Myocyte (in vitro differentiated cells): ENCODE measurements at regions not wholly inside any gene's neighbourhood (a gene's known extent, or its start where the extent isn't known, plus 50 kb on each side); places are given as distances from the start of the nearest gene placed in this dataset.

ENCODE experiments used
- DNase-seq: peaks from one replicate; pipeline ENCODE4 v3.0.0-alpha.2; 2012; ENCODE audit warnings: low read depth

DNA sequence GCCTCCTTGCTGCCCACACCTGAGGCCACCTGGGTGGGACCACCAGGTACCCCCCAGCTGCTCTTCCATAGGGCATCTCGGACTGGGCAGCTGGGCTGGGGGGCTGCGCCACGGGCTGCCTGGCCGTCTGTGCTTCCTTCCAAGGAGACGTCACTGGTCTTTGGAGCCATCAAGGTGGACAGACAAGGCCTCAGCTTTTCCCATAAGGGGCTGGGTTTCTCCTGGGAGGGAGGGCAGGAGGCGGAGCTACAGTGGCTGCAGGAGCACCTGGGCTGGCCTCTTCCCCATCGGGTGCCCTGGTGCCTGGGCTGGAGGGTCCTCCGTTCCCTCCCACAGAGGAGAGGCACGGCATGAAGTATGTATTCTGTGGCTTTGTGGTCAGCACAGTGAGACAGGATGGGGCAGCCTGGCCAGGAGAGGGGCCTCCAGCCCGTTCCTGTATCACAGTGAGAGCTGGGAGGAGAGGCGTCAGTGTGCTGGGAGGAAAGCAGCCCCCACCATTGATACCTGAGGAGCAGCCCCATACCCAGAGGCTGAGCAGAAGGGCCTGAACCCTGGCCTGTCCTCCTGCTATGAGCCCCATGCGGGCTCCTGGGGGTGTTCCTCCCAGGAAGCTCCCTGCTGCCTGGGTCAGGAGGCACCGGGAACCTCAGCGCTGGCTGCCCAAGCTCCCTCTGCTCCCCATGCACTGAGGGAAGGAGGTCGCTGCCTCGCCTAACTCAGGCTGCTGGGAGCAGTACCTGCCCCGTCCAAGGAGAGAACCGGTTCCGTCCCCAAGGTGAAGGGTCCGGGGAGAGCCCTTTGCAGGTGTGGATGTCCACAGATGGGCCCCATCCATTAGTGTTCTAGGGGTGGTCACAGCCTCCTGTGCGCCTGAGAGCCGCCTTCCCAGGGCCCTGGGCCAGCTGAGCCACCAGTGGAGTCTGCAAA lies 1075.0 kb downstream of the BRD1 start:
- DNase-seq, result no peak

DNA sequence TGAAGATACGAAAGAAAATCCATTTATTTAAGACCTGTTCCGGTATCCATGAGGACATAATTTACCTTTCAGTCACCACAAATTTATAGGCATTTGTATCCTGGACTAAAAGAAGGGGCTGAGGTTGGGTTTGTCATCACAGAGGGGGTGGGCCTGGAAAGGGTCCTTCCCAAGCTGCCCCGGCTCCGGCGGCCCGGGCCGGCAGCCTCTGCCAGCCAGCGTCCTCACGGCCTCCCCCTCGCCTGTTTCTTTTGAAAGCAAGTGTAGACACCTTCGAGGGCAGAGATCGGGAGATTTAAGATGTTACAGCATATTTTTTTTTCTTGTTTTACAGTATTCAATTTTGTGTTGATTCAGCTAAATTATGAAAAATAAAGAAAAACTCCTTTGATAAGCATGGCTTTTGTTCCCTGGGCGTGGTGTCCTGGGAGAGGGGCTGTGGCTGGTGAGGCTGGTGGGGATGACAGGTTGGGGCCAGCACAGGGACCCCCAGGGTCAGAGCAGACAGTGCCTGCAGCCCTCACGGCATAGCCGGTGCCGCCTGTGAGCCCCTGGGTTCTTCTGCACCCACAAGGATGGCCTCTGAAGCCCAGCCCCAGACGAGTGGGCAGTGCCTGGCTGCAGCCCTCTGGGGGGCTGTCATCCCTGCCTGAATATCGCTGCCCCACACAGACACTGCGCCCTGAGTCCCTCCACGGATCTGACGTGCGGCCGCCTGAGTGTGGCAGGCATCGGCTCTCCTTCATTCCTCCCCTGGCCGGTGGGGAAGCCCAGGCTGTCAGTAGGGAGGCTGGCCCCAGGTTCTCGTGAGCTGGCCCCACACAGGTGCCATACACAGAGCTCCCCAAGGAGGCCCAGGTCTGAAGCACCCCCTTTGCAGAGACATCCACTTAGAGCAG lies 1075.9 kb downstream of the BRD1 start:
- no peak for DNase-seq

DNA sequence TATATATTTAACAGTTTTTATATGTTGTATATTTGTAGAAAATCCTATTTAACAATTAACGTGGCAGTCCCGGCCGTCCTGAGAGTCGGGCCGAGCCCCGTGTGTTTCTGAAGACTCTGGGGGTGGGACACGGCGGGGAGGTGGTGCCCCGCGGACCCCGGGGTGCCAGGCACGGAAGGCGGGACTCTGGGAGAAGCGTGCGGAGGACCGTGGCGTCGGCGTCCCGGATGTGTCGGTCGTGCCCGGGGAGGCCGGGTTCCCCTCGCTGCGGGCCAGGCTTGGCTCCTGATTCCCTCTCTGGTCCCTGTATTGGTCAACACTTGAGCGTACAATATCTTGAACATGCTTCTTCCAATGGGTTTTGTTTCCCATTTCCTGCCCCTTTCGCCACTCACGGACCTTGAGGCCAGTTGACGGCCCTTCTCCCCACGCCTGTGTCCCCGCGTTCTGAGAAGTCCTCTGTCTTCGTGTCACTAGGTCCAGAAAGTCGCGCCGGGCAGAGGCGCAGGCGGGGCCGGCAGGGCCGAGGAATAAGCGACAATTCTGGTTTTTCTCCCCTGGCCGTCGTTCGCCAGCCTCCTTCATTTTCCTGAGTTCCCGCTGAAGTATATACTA lies 1076.7 kb downstream of the BRD1 start:
- no peak for DNase-seq

DNA sequence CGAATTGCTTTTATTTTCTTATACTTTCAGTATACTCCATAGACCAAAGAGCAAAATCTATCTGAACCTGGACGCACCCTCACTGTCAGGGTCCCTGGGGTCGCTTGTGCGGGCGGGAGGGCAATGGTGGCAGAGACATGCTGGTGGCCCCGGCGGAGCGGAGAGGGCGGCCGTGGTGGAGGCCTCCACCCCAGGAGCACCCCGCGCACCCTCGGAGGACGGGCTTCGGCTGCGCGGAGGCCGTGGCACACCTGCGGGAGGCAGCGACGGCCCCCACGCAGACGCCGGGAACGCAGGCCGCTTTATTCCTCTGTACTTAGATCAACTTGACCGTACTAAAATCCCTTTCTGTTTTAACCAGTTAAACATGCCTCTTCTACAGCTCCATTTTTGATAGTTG lies 1077.4 kb downstream of the BRD1 start:
- DNase-seq, result no peak

DNA sequence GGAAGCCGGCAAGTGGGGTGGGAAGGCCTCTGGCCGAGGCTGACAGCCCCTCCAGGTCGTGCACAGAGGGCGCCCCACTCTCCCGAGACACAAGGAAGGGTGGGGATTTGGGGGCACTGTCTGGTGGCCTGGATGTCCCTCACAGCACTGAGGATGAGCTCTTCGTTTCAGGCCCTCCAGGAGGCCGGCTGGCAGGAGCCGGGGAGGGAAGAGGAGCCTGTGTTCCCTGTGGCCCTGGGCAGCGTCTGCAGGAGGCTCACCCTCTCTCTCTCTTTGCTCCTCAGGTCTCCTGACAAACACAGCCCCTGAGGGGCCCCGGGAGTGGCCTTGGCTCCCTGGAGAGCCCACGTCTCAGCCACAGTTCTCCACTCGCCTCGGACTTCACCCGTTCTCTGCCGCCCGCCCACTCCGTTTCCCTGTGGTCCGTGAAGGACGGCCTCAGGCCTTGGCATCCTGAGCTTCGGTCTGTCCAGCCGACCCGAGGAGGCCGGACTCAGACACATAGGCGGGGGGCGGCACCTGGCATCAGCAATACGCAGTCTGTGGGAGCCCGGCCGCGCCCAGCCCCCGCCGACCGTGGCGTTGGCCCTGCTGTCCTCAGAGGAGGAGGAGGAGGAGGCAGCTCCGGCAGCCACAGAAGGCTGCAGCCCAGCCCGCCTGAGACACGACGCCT lies 1078.0 kb downstream of the BRD1 start:
- DNase-seq, result no peak

DNA sequence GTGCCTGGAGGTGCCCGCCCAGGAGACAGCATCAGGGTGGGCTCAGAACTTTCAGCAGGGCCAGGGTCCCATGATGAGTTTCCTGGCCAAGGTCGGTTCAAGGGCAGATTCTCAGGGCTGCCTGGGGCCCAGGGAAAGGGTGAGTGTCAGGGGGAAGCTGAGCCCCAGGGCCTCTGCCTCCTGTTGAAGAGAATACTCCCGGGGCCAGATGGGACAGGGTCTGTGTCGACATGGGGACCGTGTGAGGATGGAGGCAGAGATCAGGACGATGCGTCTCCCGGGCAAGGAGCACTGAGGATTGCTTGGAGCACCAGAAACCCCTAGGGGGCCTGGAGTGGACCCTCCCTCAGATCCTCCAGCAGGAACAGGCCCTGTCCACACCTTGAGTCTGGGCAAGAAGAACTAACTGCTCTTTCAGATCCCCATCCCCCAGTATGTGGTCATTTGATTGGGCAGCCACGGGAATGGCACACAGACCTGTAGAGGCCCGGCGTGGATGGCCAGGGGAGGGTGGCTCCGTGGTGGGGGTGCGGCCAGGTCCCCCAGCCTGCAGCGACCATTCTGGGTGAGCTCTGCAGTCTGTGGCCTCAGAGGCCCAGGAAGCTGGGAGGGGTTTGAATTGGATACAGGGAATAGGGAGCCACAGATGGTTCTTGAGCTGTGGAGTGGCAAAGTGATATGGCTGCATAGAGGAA lies 1078.7 kb downstream of the BRD1 start:
- DNase-seq, result no peak

DNA sequence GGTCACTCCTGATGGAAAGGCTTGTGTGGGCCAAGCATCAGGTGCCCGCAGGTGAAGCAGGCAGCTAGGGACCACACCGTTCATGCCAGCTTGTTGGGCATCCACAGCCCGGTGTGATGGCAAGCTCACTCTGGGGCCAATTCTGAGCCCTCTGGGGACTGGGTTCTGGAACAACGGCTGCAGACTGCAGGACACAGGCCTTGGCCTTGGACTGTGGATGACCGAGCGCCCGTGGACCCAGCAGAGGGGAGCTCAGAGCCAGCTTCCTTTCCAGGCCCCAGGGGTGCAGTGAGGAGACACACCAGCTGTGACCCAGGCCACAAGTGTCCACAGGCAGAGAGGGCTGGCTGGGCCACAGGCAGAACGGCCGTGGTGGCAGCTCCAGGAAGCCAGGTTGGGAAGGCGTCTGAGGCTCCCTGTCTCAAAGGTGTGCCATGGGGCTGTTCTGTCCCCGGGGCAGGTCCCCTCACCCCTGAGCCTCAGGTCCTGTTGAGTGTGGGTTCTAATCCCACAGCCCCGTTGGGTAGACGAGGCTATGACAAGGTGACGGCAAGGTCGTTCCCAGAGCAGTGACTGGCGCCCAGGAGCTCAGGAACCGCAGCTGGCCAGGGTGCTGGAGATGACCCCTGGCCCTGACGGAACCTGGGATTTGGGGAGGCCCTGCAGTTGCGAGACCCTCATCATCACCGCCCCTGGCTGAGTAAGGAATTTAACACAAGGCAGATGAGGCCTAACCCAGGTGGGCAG lies 1079.4 kb downstream of the BRD1 start:
- no peak for DNase-seq

DNA sequence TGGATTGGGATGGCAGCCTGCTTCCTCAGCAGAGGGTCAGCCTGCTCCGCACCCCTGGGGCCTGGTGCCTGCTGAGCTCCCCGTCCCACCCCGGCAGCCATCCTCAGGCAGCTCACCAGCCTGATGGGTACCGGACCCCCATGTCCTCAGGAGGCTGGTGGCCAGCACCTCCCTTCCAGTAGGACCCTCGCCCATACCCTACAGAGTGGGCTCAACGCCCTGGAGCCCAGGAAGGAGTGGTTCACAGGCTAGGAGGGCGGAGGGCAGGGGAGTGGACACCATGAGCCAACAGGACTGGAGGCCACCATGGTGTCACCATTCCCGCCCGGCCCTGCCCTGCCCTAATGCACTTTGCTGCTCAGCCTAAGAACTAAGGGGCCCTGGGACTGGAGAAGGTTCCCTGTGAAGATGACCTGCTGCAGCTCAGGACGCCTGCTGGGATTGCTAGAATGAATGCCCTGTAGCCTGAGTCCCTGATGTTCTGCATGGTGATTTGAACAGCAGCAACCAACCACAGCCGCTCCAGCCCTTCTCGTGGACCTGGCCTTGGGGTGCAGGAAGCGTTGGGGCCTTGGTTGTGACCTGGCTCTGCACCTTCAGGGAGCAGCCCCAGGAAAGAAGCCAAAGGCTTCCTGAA lies 1080.8 kb downstream of the BRD1 start:
- no peak for DNase-seq

DNA sequence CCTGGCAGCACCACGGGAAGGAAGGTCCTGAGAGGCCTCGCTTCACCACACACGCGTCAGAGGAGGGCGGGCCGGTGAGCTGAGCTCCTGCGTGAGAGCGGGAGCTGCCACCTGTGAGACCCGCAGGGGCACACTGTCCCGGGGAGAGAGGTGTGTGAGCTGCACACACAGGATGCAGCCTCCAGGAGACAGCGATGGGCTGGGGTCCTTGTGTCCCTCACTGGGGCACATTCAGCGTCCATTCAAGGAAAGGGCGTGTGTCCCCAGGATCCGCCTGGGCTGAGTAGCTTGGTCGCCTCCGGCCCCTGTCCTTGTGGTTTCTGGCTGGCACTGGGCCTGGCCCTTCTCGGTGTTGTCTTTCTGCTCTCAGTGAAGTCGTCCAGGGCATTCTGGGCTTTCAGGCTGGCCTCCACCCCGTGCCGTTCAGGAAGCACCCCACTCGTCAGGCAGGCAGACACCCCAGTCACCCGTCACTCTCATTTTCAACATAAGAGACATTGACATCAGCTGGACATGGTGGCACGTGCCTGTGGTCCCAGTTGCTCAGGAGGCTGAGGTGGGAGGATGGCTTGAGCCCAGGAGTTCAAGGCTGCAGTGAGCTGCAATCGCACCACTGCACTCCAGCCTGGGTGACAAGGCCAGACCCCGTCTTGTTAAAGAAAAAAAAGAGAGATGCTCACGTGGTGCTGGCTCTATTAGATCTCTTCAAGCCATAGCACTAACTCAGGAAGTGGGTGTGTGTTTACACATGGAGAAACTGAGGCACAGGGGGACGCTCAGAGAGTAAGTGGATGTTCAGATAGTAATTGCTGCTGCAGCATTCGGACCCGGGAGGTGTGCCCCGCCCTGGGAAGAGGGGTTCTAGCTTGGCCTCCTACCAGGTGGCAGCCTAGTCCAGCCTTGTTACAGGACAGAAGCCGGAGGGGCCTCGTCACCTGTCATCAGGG lies 1081.6 kb downstream of the BRD1 start:
- no peak for DNase-seq

DNA sequence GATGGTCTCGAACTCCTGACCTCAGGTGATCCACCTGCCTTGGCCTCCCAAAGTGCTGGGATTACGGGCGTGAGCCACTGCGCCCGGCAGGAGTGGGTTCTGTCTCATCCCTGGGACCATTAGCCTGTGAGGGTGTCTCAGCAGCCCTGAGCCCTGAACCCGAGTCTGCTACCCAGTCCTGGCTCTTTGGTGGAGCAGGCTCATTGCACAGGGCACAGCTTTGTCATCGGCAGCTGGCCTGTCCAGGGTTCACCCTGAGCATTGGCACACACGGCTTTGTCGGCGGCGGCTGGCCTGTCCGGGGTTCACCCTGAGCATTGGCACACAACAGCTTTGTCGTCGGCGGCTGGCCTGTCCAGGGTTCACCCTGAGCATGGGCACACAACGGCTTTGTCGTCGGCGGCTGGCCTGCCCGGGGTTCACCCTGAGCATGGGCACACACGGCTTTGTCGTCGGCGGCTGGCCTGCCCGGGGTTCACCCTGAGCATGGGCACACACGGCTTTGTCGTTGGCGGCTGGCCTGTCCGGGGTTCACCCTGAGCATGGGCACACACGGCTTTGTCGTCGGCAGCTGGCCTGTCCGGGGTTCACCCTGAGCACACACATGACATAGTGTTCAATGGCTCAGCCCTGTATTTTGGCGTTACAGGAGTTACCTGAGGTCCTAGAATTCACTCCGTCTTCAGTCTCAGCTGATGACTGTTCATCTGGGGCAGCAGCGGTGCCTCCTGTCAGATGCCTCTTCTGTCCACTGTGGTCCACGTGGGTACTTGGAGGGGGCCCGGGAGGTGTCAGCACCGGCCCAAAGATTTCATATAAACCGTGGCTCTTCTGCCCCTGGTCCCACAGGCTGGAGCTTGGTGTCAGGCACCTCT lies 1082.5 kb downstream of the BRD1 start:
- DNase-seq, result no peak

DNA sequence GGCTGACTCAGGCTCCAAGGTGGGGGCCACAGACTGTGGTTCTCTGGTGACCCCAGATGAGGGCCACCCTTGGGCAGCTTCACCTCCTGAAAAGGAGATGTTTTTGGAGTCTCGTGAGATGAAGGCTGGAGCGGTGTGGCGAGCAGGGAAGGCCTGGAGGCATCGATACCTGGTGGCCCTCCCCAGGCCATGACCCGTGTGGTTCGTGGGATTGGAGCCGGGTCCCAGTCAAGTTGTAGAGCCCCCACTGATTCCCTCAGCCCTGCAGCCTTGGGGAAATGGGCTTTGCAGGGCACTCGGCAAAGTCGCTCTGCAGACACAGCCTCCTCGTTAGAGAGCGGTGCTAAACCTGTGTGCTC lies 1083.4 kb downstream of the BRD1 start:
- DNase-seq, result no peak

DNA sequence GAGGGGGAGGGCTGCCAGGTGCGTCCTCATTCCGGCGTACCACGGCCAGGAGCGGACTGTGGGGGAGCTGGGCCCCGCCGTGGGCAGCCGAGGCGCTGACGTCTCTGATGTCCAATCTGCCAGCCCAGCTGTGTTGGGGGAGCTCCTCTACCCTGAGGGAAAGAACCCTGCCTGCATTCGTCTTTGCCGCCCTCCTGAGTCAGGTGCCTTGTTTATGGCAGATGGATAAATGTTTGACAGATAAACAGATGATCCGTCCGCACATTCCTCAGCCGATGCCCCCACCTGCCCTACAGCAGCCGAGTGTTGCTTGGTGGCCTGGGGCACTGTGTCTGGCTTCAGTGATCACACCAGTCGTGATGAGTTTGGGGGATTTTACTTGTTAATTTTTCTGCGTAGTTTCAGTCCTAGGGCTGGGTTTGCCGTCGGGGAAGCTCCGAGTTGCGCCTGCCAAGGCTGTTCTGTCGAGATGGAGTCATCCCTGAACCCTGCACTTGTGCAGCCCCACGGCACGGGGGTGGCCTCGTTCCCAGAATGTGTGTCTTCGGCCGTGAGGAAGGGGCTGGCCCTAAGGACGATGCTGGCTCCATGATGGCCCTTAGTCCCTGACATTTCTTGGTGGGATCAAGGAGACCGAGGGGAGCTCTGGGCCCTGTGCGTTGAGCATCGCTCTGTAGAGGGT lies 1083.9 kb downstream of the BRD1 start:
- no peak for DNase-seq

DNA sequence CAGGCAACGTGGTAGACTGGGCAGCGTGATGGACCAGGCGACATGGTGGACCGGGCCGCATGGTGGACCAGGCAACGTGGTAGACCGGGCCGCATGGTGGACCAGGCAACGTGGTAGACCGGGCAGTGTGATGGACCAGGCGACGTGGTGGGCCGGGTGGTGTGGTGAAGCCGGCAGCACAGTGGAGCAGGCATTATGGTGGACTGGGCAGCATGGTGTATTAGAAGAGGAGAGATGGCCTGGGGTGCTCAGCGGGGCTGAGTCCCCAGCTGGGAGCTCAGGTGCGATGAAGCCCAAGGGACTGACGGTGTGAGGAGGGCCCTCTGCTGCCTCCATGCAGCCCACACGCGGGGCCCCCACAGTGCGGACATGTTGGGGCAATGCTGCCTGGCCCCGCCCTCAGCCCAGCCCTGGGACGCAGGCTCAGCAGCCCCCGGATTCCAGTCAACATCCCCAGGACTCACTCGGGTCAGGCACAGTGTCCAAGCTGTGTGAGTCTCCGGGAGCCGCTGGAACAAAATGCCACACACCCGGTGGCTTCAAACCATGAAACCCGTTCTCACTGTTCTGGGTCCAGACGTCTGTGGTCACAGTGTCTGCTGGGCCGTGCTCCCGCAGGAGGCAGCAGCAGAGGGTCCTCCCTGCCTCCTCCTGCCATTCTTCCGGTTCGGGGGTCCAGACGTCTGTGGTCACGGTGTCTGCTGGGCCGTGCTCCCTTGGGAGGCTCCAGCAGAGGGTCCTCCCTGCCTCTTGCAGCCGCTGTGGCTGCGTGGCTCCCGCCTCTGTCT lies 1084.9 kb downstream of the BRD1 start:
- DNase-seq, result no peak

DNA sequence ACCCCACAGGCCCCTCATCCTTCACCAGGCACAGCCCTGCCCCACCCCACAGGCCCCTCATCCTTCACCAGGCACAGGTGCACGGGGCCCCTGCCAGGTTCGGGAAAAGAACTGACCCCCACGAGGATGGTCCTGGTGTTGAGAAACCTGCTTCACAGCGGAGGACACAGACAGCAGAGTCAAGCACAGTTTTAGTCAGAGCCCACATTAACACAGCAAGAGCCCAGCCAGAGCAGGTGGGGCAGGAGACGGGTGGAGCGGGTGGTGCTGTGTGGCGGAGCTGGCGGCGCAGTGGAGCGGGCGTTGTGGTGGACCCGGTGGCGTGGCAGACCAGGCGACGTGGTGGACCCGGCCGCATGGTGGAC lies 1085.5 kb downstream of the BRD1 start:
- DNase-seq, result no peak

DNA sequence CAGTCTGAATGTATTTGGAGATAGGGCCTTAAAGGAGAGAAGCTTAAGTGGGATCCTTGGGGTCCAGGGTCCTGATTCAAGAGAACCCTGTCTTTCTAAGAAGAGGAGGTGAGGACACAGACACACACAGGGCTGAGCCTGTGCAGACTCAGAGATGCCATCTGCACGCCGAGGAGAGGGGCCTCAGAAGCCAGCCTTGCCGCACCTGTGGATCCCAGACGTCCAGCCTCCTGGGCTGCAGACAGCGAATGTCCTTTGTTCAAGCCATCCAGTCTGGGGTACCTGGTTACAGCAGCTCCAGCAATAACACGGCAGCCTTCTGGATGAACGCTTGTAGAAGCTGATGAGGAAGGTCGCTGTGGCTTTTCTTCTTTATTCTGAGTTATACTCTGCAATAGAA lies 1086.1 kb downstream of the BRD1 start:
- no peak for DNase-seq
